Sigmoid colon (tissue), 6 donors: ENCODE measurements at regions not wholly inside any gene's neighbourhood (a gene's known extent, or its start where the extent isn't known, plus 50 kb on each side); places are given as distances from the start of the nearest gene placed in this dataset.

Source experiments
- DNase-seq: peaks from one replicate; pipeline ENCODE4 v3.0.0-alpha.2; 2019
- H3K27ac ChIP-seq, 4 donors: fragments of 200-600 bp; sonication (generic); one replicate each; pipeline ENCODE4 v1.5.1; 2016 to 2019; ENCODE audit warnings: mild to moderate bottlenecking in 1 of 4
- H3K27me3 ChIP-seq, 3 donors: fragments of 200-600 bp; sonication (generic); one replicate each; pipeline ENCODE4 v1.5.1; 2019; ENCODE audit warnings: mild to moderate bottlenecking in 1 of 3
- H3K36me3 ChIP-seq, 4 donors: fragments of 200-600 bp; sonication (generic); one replicate each; pipeline ENCODE4 v1.5.1; 2016 to 2019
- H3K4me1 ChIP-seq, 4 donors: fragments of 200-600 bp; sonication (generic); one replicate each; pipeline ENCODE4 v1.5.1; 2017 to 2019
- H3K4me3 ChIP-seq, 4 donors: fragments of 200-600 bp; sonication (generic); one replicate each; pipeline ENCODE4 v1.5.1; 2017 to 2019; ENCODE audit warnings: mild to moderate bottlenecking in 2 of 4, moderate library complexity in 1 of 4
- H3K9me3 ChIP-seq, 4 donors: fragments of 200-600 bp in 3 of 4; sonication (generic) in 3 of 4; one replicate each; pipeline versions ENCODE4 v1.5.1 to v1.6.1; 2013 to 2019
- CTCF ChIP-seq, 4 experiments: fragments of 450-650 bp in 3 of 4; fragments of 200-600 bp in 1 of 4; IDR thresholded peaks; one replicate each; pipeline ENCODE4 v1.5.1; 2016 to 2019; ENCODE audit warnings: antibody characterized with exemption in 4 of 4, mild to moderate bottlenecking in 3 of 4, moderate library complexity in 2 of 4
- EP300 ChIP-seq, 4 donors: sonication (generic); formaldehyde crosslinking; IDR thresholded peaks; one replicate each; pipeline ENCODE4 v1.6.1; 2017; ENCODE audit warnings: antibody characterized with exemption in 4 of 4
- POLR2A ChIP-seq, 2 donors: fragments of 450-650 bp; IDR thresholded peaks; one replicate each; pipeline ENCODE4 v1.6.1; 2016; ENCODE audit warnings: antibody characterized with exemption in 2 of 2, mild to moderate bottlenecking in 2 of 2, moderate library complexity in 2 of 2
- POLR2AphosphoS5 ChIP-seq, 4 donors: sonication (generic); formaldehyde crosslinking; IDR thresholded peaks; one replicate each; pipeline ENCODE4 v1.6.1; 2017; ENCODE audit warnings: antibody characterized with exemption in 4 of 4
- WGBS, 2 donors: extraction: QIAGEN DNeasy Blood & Tissue Kit; methylation state at CpG; one replicate each; pipeline ENCODE4 v1.1.7; 2013; 5-methylcytosine and 5-hydroxymethylcytosine counted together
- intact Hi-C: fragments of 100-400 bp; cut with DNase I; formaldehyde crosslinking; loops from one replicate; pipeline ENCODE4 v1.15.1; 2023
- donor health status: healthy with polysubstance abuse.
- donor health status: healthy.

- no peaks in the 10 kb centered on the region for H3K27me3 ChIP-seq
- peaks cover 0 to 23% (median 8%) of the 10 kb centered on the region in 4 donors for H3K36me3 ChIP-seq
- peaks cover 0 to 2% (median 0%) of the 10 kb centered on the region in 4 donors for H3K4me1 ChIP-seq
- TF ChIP-seq POLR2AphosphoS5 (IDR thresholded peaks at IDR 0.05), result no peak
- TF ChIP-seq EP300 (IDR thresholded peaks at IDR 0.05), result no peak
- TF ChIP-seq POLR2A (IDR thresholded peaks at IDR 0.05), result no peak
- no peak for TF ChIP-seq CTCF (IDR thresholded peaks at IDR 0.05)
- intact Hi-C loops, result no loop called here
- WGBS, 2 donors, result 92 to 95% methylated on average over 16 of the region's 16 CpGs
- no peak overlapping the region for H3K4me3 ChIP-seq
- no peak overlapping the region for H3K27ac ChIP-seq
- no peaks in the 10 kb centered on the region for H3K9me3 ChIP-seq
- no peak for DNase-seq
Observed at GRCh38 chr18:46215902-46216723, 111.9 kb downstream of the HAUS1 start.

- H3K27ac ChIP-seq, result no peak overlapping the region
- 85 to 92% methylated on average over 3 of the region's 3 CpGs for WGBS, 2 donors
- no peaks in the 10 kb centered on the region for H3K9me3 ChIP-seq
- DNase-seq, result no peak
- H3K27me3 ChIP-seq, result no peaks in the 10 kb centered on the region
- H3K36me3 ChIP-seq, result peaks cover 0 to 23% (median 8%) of the 10 kb centered on the region in 4 donors
- intact Hi-C loops, result no loop called here
- TF ChIP-seq POLR2AphosphoS5 (IDR thresholded peaks at IDR 0.05), result no peak
- TF ChIP-seq EP300 (IDR thresholded peaks at IDR 0.05), result no peak
- no peak for TF ChIP-seq CTCF (IDR thresholded peaks at IDR 0.05)
- TF ChIP-seq POLR2A (IDR thresholded peaks at IDR 0.05), result no peak
- H3K4me1 ChIP-seq, result no peaks in the 10 kb centered on the region
- H3K4me3 ChIP-seq, result no peak overlapping the region
Observed at GRCh38 chr18:46220116-46220515, 115.9 kb downstream of the HAUS1 start.

GRCh38 chr18:46222093-46222492 is 117.9 kb downstream of the HAUS1 start:
- H3K4me3 ChIP-seq, result no peak overlapping the region
- no peak for DNase-seq
- 83 to 95% methylated on average over 3 of the region's 3 CpGs for WGBS, 2 donors
- H3K4me1 ChIP-seq, result no peaks in the 10 kb centered on the region
- TF ChIP-seq CTCF (IDR thresholded peaks at IDR 0.05) (no peak), POLR2AphosphoS5 (IDR thresholded peaks at IDR 0.05) (no peak), POLR2A (IDR thresholded peaks at IDR 0.05) (no peak), EP300 (IDR thresholded peaks at IDR 0.05) (no peak)
- intact Hi-C loops, result no loop called here
- H3K9me3 ChIP-seq, result no peaks in the 10 kb centered on the region
- no peak overlapping the region for H3K27ac ChIP-seq
- peaks cover 0 to 7% (median 0%) of the 10 kb centered on the region in 4 donors for H3K36me3 ChIP-seq
- H3K27me3 ChIP-seq, result no peaks in the 10 kb centered on the region

- no peak overlapping the region for H3K27ac ChIP-seq
- H3K4me3 ChIP-seq, result no peak overlapping the region
- peaks cover 0 to 3% (median 0%) of the 10 kb centered on the region in 4 donors for H3K36me3 ChIP-seq
- H3K27me3 ChIP-seq, result no peaks in the 10 kb centered on the region
- TF ChIP-seq EP300 (IDR thresholded peaks at IDR 0.05) (no peak), CTCF (IDR thresholded peaks at IDR 0.05) (no peak), POLR2AphosphoS5 (IDR thresholded peaks at IDR 0.05) (no peak), POLR2A (IDR thresholded peaks at IDR 0.05) (no peak)
- no peak for DNase-seq
- WGBS, 2 donors, result 78 to 89% methylated on average over 8 of the region's 8 CpGs
- intact Hi-C loops, result no loop called here
- no peaks in the 10 kb centered on the region for H3K4me1 ChIP-seq
- H3K9me3 ChIP-seq, result no peaks in the 10 kb centered on the region
Observed at GRCh38 chr18:46222710-46223360, 118.7 kb downstream of the HAUS1 start.
